OCI-LY7 (cell line): ENCODE measurements at regions not wholly inside any gene's neighbourhood (a gene's known extent, or its start where the extent isn't known, plus 50 kb on each side); places are given as distances from the start of the nearest gene placed in this dataset.

Source experiments
- BruUV-seq: library from RNA; stranded (reverse); fragments of 400-500 nt; replicated peaks from 2 replicates; lab custom pipeline; 2021; lab: Mats Ljungman, UMichigan
- CTCF ChIA-PET: fragments of 300-600 bp; sonication (Branson Sonifier 250); formaldehyde crosslinking; loops from one replicate; lab custom pipeline; 2022; ENCODE audit warnings: antibody characterized with exemption; ENCODE audit not compliant: unreplicated experiment; lab: Charles Lee
- POLR2A ChIA-PET: fragments of 300-600 bp; sonication (Branson Sonifier 250); formaldehyde crosslinking; loops from one replicate; lab custom pipeline; 2022; ENCODE audit warnings: antibody characterized with exemption; lab: Charles Lee
- DNase-seq: peaks from one replicate; pipeline ENCODE4 v3.0.0-alpha.2; 2015; ENCODE audit warnings: low spot score
- H2AFZ ChIP-seq: fragments of 200-600 bp; sonication (generic), shearing (Covaris generic); 2 replicates; pipeline ENCODE4 v1.6.1; 2014; ENCODE audit warnings: mild to moderate bottlenecking, antibody characterized with exemption, low read length, moderate library complexity
- H3K27ac ChIP-seq: fragments of 200-600 bp; sonication (generic); 2 replicates; pipeline ENCODE4 v1.5.1; 2014; ENCODE audit warnings: mixed run types, low read depth, mild to moderate bottlenecking, moderate library complexity, low read length, inconsistent platforms; ENCODE audit not compliant: poor library complexity, severe bottlenecking
- H3K36me3 ChIP-seq: fragments of 200-600 bp; sonication (generic); 2 replicates; pipeline ENCODE4 v1.6.1; 2014; ENCODE audit warnings: mild to moderate bottlenecking, antibody characterized with exemption, low read length, moderate library complexity, mixed read lengths; ENCODE audit not compliant: insufficient read depth
- H3K4me1 ChIP-seq: fragments of 200-600 bp; sonication (generic); 2 replicates; pipeline ENCODE4 v1.5.1; 2014; ENCODE audit warnings: mild to moderate bottlenecking, low read length; ENCODE audit not compliant: insufficient read depth, poor library complexity, severe bottlenecking
- H3K4me2 ChIP-seq: fragments of 200-600 bp; sonication (generic); 2 replicates; pipeline ENCODE4 v1.6.1; 2014; ENCODE audit warnings: mild to moderate bottlenecking, low read length
- H3K4me3 ChIP-seq: fragments of 200-600 bp; sonication (generic); 2 replicates; pipeline ENCODE4 v1.5.1; 2014; ENCODE audit warnings: mild to moderate bottlenecking, low read depth, low read length; ENCODE audit not compliant: poor library complexity, severe bottlenecking
- H3K79me2 ChIP-seq: fragments of 200-600 bp; sonication (generic); 2 replicates; pipeline ENCODE4 v1.6.1; 2016; ENCODE audit warnings: low read depth, mild to moderate bottlenecking, low read length, moderate library complexity, mixed read lengths; ENCODE audit not compliant: insufficient read depth
- H3K9me2 ChIP-seq: fragments of 200-600 bp; sonication (generic); 2 replicates; pipeline ENCODE4 v1.6.1; 2016; ENCODE audit warnings: mild to moderate bottlenecking, low read length, mixed read lengths; ENCODE audit not compliant: insufficient read depth
- H3K9me3 ChIP-seq: fragments of 200-600 bp; sonication (generic); 2 replicates; pipeline ENCODE4 v1.6.1; 2014; ENCODE audit warnings: mild to moderate bottlenecking, mixed run types, low read length, mixed read lengths
- H4K20me1 ChIP-seq: fragments of 200-600 bp; sonication (generic); 2 replicates; pipeline ENCODE4 v1.6.1; 2014; ENCODE audit warnings: mild to moderate bottlenecking, antibody characterized with exemption, low read length, moderate library complexity, mixed read lengths; ENCODE audit not compliant: insufficient read depth
- EZH2phosphoT487 ChIP-seq: fragments of 200-600 bp; sonication (generic); IDR thresholded peaks from 2 replicates; pipeline ENCODE4 v1.6.1; 2018; ENCODE audit warnings: low read depth, borderline replicate concordance, mild to moderate bottlenecking, mixed run types, antibody characterized with exemption, low read length, moderate library complexity, mixed read lengths
- intact Hi-C: fragments of 100-400 bp; cut with micrococcal nuclease; formaldehyde crosslinking; loops from one replicate; pipeline ENCODE4 v1.10.0; 2022; ENCODE audit not compliant: unreplicated experiment
- TF ChIP-seq, protein P1 (sequence below): fragments of 200-600 bp; sonication (generic); conservative IDR thresholded peaks from 2 replicates; pipeline ENCODE4 v1.5.1; 2014; ENCODE audit warnings: mild to moderate bottlenecking, antibody characterized with exemption, low read length, moderate library complexity, mixed read lengths

DNA sequence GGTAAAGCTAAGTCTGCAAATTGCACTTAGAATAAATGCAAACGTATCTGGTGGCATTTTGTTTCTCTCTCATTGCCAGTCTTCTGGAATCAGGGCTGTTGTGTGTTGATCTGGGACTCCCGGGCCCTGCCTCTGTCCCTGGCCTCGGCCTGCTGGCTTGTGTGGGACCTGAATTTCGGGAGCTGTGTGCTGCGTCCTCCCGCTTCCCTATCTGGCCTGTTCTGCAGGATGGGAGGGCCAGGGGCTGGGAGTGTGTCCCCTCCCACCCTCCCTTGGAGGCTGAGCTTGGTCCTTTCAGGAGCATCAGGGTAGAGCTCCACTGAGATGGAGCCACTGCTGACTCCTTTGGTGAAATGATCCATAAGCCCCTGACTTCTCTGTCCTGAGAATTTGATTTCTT is 118.5 kb downstream of the ACKR3 start:
- no TSS peak for BruUV-seq
- Histone ChIP-seq H3K27ac (no peak overlapping the region), H3K4me3 (no peak overlapping the region), H3K79me2 (no peaks in the 10 kb centered on the region), H3K4me2 (no peak overlapping the region), H2AFZ (no peak overlapping the region), H4K20me1 (no peaks in the 10 kb centered on the region), H3K9me3 (no peaks in the 10 kb centered on the region), H3K9me2 (no peaks in the 10 kb centered on the region), H3K36me3 (no peaks in the 10 kb centered on the region), H3K4me1 (no peaks in the 10 kb centered on the region)
- ChIA-PET POLR2A (no interaction called here), CTCF (no interaction called here)
- TF ChIP-seq EZH2phosphoT487, result no peak
- TF ChIP-seq, protein P1, sequence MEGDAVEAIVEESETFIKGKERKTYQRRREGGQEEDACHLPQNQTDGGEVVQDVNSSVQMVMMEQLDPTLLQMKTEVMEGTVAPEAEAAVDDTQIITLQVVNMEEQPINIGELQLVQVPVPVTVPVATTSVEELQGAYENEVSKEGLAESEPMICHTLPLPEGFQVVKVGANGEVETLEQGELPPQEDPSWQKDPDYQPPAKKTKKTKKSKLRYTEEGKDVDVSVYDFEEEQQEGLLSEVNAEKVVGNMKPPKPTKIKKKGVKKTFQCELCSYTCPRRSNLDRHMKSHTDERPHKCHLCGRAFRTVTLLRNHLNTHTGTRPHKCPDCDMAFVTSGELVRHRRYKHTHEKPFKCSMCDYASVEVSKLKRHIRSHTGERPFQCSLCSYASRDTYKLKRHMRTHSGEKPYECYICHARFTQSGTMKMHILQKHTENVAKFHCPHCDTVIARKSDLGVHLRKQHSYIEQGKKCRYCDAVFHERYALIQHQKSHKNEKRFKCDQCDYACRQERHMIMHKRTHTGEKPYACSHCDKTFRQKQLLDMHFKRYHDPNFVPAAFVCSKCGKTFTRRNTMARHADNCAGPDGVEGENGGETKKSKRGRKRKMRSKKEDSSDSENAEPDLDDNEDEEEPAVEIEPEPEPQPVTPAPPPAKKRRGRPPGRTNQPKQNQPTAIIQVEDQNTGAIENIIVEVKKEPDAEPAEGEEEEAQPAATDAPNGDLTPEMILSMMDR, result no peak
- DNase-seq, result no peak
- intact Hi-C loops, result no loop called here

DNA sequence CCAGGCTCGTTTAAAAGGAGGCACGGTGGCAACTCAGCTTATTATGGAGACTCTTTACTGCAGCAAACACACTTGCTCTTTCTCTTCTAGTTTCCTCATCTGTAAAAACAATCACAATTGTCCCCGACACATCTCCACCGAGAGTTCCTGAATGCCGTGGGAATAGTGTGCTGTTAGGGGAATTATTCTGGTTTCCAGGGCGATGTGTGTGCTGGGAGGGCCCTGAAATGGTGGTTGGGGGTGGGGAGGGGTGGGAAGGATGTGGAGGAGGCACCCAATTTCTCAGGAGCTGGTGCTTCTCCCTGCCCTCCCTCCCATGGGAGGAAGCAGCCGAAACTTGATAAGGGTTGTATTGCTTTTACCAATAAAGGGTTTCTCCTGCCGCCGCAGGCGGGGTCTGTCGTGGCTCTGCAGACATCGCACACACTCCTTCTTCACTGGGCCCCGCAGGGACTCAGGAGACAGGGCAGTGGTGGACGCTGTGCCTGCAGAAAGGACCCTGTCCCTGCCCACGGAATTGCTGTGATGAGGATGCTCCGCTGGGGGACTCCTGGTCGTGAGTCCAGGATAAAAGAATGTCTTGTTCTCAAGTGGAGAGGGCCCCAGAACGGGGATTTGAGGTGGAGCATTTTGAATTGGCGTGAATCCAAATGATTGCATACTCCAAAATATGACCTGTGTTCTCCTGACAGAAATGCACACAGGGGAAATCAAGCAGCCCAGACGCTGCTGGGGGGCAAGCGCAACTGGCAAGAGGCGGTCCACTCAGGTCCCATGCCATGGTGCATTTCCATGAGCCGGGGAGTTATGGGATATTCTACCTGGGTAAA is 119.2 kb downstream of the ACKR3 start:
- POLR2A ChIA-PET, result no interaction called here
- no peaks in the 10 kb centered on the region for H4K20me1 ChIP-seq
- BruUV-seq, result no TSS peak
- no peaks in the 10 kb centered on the region for H3K36me3 ChIP-seq
- H3K4me2 ChIP-seq, result no peak overlapping the region
- H3K4me3 ChIP-seq, result no peak overlapping the region
- DNase-seq, result no peak
- H3K4me1 ChIP-seq, result no peaks in the 10 kb centered on the region
- CTCF ChIA-PET, result interaction anchor here (0.5 kb wide), 1 partner anchor 372 kb away, joined by 3 read pairs; no protein-coding TSS in a partner anchor
- TF ChIP-seq, protein P1, result no peak
- TF ChIP-seq EZH2phosphoT487, result no peak
- H3K79me2 ChIP-seq, result no peaks in the 10 kb centered on the region
- H3K9me2 ChIP-seq, result no peaks in the 10 kb centered on the region
- intact Hi-C loops, result no loop called here
- H2AFZ ChIP-seq, result no peak overlapping the region
- H3K9me3 ChIP-seq, result no peaks in the 10 kb centered on the region
- H3K27ac ChIP-seq, result no peak overlapping the region

DNA sequence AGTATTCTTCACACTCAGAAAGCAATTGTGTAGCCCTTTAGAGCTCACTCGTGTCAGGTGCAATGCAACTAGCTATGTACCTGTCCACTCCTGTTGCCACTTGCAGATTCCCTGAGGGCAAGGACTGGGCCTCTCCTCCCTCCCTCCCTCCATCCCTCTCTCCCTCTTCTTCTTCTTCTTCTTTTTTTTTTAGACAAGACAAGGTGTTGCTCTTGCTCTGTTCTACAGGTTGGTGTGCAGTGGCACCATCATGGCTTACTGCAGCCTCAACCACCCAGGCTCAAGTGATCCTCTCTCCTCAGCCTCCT is 119.7 kb downstream of the ACKR3 start:
- H3K27ac ChIP-seq, result no peak overlapping the region
- H3K4me3 ChIP-seq, result no peak overlapping the region
- intact Hi-C loops, result no loop called here
- TF ChIP-seq, protein P1, result no peak
- TF ChIP-seq EZH2phosphoT487, result no peak
- ChIA-PET POLR2A (no interaction called here), CTCF (interaction anchor here (0.5 kb wide), 1 partner anchor 372 kb away, joined by 3 read pairs; no protein-coding TSS in a partner anchor)
- no peaks in the 10 kb centered on the region for H3K9me3 ChIP-seq
- H3K4me2 ChIP-seq, result no peak overlapping the region
- no peaks in the 10 kb centered on the region for H4K20me1 ChIP-seq
- no TSS peak for BruUV-seq
- DNase-seq, result no peak
- no peaks in the 10 kb centered on the region for H3K36me3 ChIP-seq
- H3K79me2 ChIP-seq, result no peaks in the 10 kb centered on the region
- no peaks in the 10 kb centered on the region for H3K4me1 ChIP-seq
- no peaks in the 10 kb centered on the region for H3K9me2 ChIP-seq
- H2AFZ ChIP-seq, result no peak overlapping the region
